PC-3 (cell line): ENCODE measurements at regions not wholly inside any gene's neighbourhood (a gene's known extent, or its start where the extent isn't known, plus 50 kb on each side); places are given as distances from the start of the nearest gene placed in this dataset.

Experiments
- CTCF ChIP-seq: fragments of 300-600 bp; sonication (generic); conservative IDR thresholded peaks from 2 replicates; pipeline ENCODE4 v1.5.1; 2017; ENCODE audit warnings: antibody characterized with exemption, low read depth, mild to moderate bottlenecking, low read length
- EZH2 ChIP-seq: fragments of 300-600 bp; sonication (generic); IDR thresholded peaks from one replicate; pipeline ENCODE4 v1.6.1; 2017; ENCODE audit warnings: antibody characterized with exemption, mild to moderate bottlenecking, low read length; ENCODE audit not compliant: unreplicated experiment

GRCh38 chr16:77541165-77541564, 106.3 kb upstream of the ADAMTS18 start:
- TF ChIP-seq CTCF, result no peak
- no peak for TF ChIP-seq EZH2
